ENCODE measurements at regions not wholly inside any gene's neighbourhood (a gene's known extent, or its start where the extent isn't known, plus 50 kb on each side); places are given as distances from the start of the nearest gene placed in this dataset.

DNA sequence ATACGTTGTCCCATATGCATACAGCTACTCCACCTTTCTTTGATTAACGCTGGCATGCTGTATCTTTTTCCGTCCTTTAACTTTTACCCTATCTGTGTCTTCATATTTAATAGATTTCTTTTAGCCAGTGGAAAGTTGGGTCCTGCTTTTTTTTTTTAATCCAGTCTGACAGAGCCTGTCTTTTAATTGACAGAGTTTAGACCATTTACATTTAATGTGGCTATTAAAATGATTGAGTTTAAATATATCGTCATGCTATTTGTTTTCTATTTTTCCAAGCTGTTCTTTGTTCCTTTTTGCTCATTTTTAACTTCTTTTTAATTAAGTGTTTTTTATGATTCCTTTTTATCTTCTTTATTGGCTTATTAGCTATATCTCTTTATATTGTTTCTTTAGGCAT lies 217.6 kb upstream of the NEBL start:
- TF ChIP-seq POLR2A (IDR thresholded peaks at IDR 0.05; ENCODE audit: control extremely low read depth in 1 of 2, low read depth in 2 of 2, low read length in 2 of 2) (no peak), YY1 (IDR thresholded peaks at IDR 0.05; ENCODE audit: low read depth, low read length) (no peak), TAF1 (IDR thresholded peaks at IDR 0.05; ENCODE audit: low read depth, low read length) (no peak), JUN (IDR thresholded peaks at IDR 0.05; ENCODE audit: low read depth, low read length) (no peak), SIX5 (IDR thresholded peaks at IDR 0.05; ENCODE audit: low read depth, low read length) (no peak), HDAC6 (IDR thresholded peaks at IDR 0.05; ENCODE audit: low read depth, low read length) (no peak), RFX5 (IDR thresholded peaks at IDR 0.05; ENCODE audit: borderline replicate concordance, low read depth, low read length) (no peak), CBX5 (IDR thresholded peaks at IDR 0.05; ENCODE audit: low read depth, low read length) (no peak), CREB1 (IDR thresholded peaks at IDR 0.05) (no peak), EZH2 (IDR thresholded peaks at IDR 0.05; ENCODE audit: low read depth, low read length, severe bottlenecking) (no peak)
- TF ChIP-seq, protein P1, sequence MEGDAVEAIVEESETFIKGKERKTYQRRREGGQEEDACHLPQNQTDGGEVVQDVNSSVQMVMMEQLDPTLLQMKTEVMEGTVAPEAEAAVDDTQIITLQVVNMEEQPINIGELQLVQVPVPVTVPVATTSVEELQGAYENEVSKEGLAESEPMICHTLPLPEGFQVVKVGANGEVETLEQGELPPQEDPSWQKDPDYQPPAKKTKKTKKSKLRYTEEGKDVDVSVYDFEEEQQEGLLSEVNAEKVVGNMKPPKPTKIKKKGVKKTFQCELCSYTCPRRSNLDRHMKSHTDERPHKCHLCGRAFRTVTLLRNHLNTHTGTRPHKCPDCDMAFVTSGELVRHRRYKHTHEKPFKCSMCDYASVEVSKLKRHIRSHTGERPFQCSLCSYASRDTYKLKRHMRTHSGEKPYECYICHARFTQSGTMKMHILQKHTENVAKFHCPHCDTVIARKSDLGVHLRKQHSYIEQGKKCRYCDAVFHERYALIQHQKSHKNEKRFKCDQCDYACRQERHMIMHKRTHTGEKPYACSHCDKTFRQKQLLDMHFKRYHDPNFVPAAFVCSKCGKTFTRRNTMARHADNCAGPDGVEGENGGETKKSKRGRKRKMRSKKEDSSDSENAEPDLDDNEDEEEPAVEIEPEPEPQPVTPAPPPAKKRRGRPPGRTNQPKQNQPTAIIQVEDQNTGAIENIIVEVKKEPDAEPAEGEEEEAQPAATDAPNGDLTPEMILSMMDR (IDR thresholded peaks at IDR 0.05; ENCODE audit: control extremely low read depth in 1 of 3, insufficient read depth in 1 of 3, low read depth in 1 of 3, low read length in 3 of 3), result no peak
